Keratinocyte (primary cell): ENCODE measurements at regions not wholly inside any gene's neighbourhood (a gene's known extent, or its start where the extent isn't known, plus 50 kb on each side); places are given as distances from the start of the nearest gene placed in this dataset.

Source experiments
- DNase-seq: peaks from one replicate; pipeline ENCODE4 v3.0.0-alpha.2; 2011; ENCODE audit warnings: low read depth, missing footprints, low spot score
- FAIRE-seq: peaks from 2 replicates; lab custom pipeline; 2011; peaks lifted over from hg19 to GRCh38; lab: Jason Lieb, UNC
- H2AFZ ChIP-seq: 2 replicates; pipeline ENCODE4 v1.6.0; 2012; ENCODE audit warnings: low read length, control low read depth, inconsistent platforms; ENCODE audit not compliant: control insufficient read depth
- H3K27ac ChIP-seq: 2 replicates; pipeline ENCODE4 v1.5.1; 2011; ENCODE audit warnings: low read length; ENCODE audit not compliant: control insufficient read depth, insufficient read depth
- H3K27me3 ChIP-seq: 3 replicates; pipeline ENCODE4 v1.6.0; 2011; ENCODE audit warnings: low read length; ENCODE audit not compliant: control insufficient read depth, insufficient read depth; ENCODE audit errors: extremely low read depth
- H3K36me3 ChIP-seq, 2 experiments: 2 replicates in 1 of 2; 3 replicates in 1 of 2; pipeline ENCODE4 v1.5.1; 2011; ENCODE audit warnings: low read length in 2 of 2, mild to moderate bottlenecking in 1 of 2; ENCODE audit not compliant: control insufficient read depth in 2 of 2, insufficient read depth in 2 of 2; ENCODE audit errors: extremely low read depth in 1 of 2
- H3K4me1 ChIP-seq: 3 replicates; pipeline ENCODE4 v1.5.1; 2011; ENCODE audit warnings: low read length; ENCODE audit not compliant: control insufficient read depth, insufficient read depth; ENCODE audit errors: extremely low read depth
- H3K4me2 ChIP-seq: 3 replicates; pipeline ENCODE4 v1.6.0; 2011; ENCODE audit warnings: low read depth, low read length; ENCODE audit not compliant: control insufficient read depth, insufficient read depth; ENCODE audit errors: extremely low read depth
- H3K4me3 ChIP-seq, 3 experiments: fragments of 200-600 bp in 1 of 3; sonication (generic) in 1 of 3; 2 replicates in 2 of 3; 3 replicates in 1 of 3; pipeline ENCODE4 v1.5.1; 2011 to 2016; ENCODE audit warnings: low read length in 3 of 3, mild to moderate bottlenecking in 3 of 3, control low read depth in 2 of 3, inconsistent platforms in 1 of 3, low read depth in 1 of 3, mixed read lengths in 1 of 3, mixed run types in 1 of 3, moderate library complexity in 1 of 3; ENCODE audit not compliant: control insufficient read depth in 2 of 3, insufficient read depth in 2 of 3; ENCODE audit errors: extremely low read depth in 1 of 3
- H3K79me2 ChIP-seq: 2 replicates; pipeline ENCODE4 v1.6.0; 2012; ENCODE audit warnings: low read length; ENCODE audit not compliant: control insufficient read depth, insufficient read depth
- H3K9ac ChIP-seq: 3 replicates; pipeline ENCODE4 v1.6.0; 2011; ENCODE audit warnings: low read length; ENCODE audit not compliant: control insufficient read depth, insufficient read depth; ENCODE audit errors: extremely low read depth
- H3K9me1 ChIP-seq: 3 replicates; pipeline ENCODE4 v1.6.0; 2011; ENCODE audit warnings: low read length; ENCODE audit not compliant: control insufficient read depth, insufficient read depth; ENCODE audit errors: extremely low read depth
- H3K9me3 ChIP-seq: 2 replicates; pipeline ENCODE4 v1.5.1; 2012; ENCODE audit warnings: low read depth, low read length; ENCODE audit not compliant: control insufficient read depth
- H4K20me1 ChIP-seq: 3 replicates; pipeline ENCODE4 v1.6.0; 2011; ENCODE audit warnings: low read length; ENCODE audit not compliant: control insufficient read depth, insufficient read depth; ENCODE audit errors: extremely low read depth
- EZH2 ChIP-seq: IDR thresholded peaks from one replicate; pipeline ENCODE4 v1.6.1; 2012; ENCODE audit warnings: inconsistent platforms, mild to moderate bottlenecking, low read length, moderate library complexity
- dilution Hi-C: fragments of 300-500 bp; cut with MboI; formaldehyde crosslinking; loops from one replicate; pipeline ENCODE4 v1.7.0; 2020; ENCODE audit warnings: low sequenced_read_pairs; ENCODE audit not compliant: extremely low pct_ligation_motif_present
- TF ChIP-seq, protein P1 (sequence below), 3 experiments: IDR thresholded peaks in 1 of 3; conservative IDR thresholded peaks in 1 of 3; optimal IDR thresholded peaks in 1 of 3; 2 replicates in 2 of 3; 3 replicates in 1 of 3; pipeline versions ENCODE3 to v1.5.1; 2011; ENCODE audit warnings: low read length in 3 of 3, mild to moderate bottlenecking in 3 of 3, moderate library complexity in 2 of 3, control low read depth in 1 of 3, inconsistent platforms in 1 of 3; ENCODE audit not compliant: insufficient read depth in 2 of 3; ENCODE audit errors: extremely low read depth in 1 of 3

DNA sequence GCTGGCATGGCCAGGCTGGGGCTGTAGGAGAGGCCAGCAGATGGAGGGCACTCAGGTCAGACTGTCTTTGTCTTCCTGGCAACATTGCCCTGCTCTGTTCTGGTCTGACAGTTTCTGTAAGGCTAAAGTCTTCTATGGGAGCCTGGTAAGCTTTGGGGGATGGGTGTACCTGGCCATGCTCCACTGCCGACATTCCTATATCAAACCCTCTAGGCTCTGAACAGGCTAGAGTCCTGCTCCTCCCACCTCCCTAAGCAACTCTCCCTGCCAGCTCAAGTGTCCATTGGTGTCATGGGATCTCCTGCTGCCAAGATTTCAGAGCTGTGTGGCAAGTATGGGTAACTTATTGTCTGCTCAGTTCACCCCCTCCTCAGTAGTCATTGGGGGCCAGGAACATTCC lies 163.5 kb upstream of the UGT8 start:
- H3K4me1 ChIP-seq, result no peaks in the 10 kb centered on the region
- no peaks in the 10 kb centered on the region for H4K20me1 ChIP-seq
- no peak overlapping the region for H3K27ac ChIP-seq
- H3K4me2 ChIP-seq, result no peak overlapping the region
- no peak for DNase-seq
- no peaks in the 10 kb centered on the region for H3K9me1 ChIP-seq
- no peaks in the 10 kb centered on the region for H3K27me3 ChIP-seq
- dilution Hi-C loops, result no loop called here
- no peaks in the 10 kb centered on the region for H3K9me3 ChIP-seq
- H3K9ac ChIP-seq, result no peak overlapping the region
- no peak for FAIRE-seq
- no peak overlapping the region for H3K4me3 ChIP-seq
- no peaks in the 10 kb centered on the region for H3K36me3 ChIP-seq
- TF ChIP-seq EZH2, result no peak
- TF ChIP-seq, protein P1, sequence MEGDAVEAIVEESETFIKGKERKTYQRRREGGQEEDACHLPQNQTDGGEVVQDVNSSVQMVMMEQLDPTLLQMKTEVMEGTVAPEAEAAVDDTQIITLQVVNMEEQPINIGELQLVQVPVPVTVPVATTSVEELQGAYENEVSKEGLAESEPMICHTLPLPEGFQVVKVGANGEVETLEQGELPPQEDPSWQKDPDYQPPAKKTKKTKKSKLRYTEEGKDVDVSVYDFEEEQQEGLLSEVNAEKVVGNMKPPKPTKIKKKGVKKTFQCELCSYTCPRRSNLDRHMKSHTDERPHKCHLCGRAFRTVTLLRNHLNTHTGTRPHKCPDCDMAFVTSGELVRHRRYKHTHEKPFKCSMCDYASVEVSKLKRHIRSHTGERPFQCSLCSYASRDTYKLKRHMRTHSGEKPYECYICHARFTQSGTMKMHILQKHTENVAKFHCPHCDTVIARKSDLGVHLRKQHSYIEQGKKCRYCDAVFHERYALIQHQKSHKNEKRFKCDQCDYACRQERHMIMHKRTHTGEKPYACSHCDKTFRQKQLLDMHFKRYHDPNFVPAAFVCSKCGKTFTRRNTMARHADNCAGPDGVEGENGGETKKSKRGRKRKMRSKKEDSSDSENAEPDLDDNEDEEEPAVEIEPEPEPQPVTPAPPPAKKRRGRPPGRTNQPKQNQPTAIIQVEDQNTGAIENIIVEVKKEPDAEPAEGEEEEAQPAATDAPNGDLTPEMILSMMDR (optimal IDR thresholded peaks at IDR 0.05 in 1 of 3, IDR thresholded peaks at IDR 0.05 in 1 of 3, conservative IDR thresholded peaks at IDR 0.05 in 1 of 3; ENCODE audit: extremely low read depth in 1 of 3, insufficient read depth in 2 of 3, low read length in 3 of 3), result no peak
- H3K79me2 ChIP-seq, result no peaks in the 10 kb centered on the region
- H2AFZ ChIP-seq, result no peak overlapping the region

DNA sequence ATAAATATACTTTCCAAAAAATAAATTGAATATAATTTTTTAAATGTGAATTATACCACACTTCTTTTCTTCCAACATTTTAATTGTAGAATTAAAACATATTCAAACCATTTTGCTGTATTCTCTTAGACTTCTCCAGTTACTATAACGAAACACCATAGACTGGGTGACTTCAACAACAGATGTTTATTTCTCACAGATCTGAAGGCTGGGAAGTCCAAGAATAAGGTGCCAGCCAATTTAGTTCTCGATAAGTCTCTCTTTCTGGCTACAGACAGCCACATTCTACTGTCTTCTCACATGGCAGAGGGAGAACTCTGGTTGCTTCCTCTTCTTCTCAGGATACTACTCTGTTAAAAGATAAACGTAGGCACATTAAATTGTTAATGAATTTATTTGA lies 155.8 kb upstream of the UGT8 start:
- no peak overlapping the region for H3K4me3 ChIP-seq
- no peak overlapping the region for H3K27ac ChIP-seq
- H3K9me3 ChIP-seq, result no peaks in the 10 kb centered on the region
- H4K20me1 ChIP-seq, result no peaks in the 10 kb centered on the region
- H3K79me2 ChIP-seq, result no peaks in the 10 kb centered on the region
- H2AFZ ChIP-seq, result no peak overlapping the region
- H3K27me3 ChIP-seq, result no peaks in the 10 kb centered on the region
- H3K36me3 ChIP-seq, result no peaks in the 10 kb centered on the region
- dilution Hi-C loops, result no loop called here
- no peak overlapping the region for H3K9ac ChIP-seq
- no peak overlapping the region for H3K4me2 ChIP-seq
- FAIRE-seq (no peak), DNase-seq (no peak)
- no peaks in the 10 kb centered on the region for H3K9me1 ChIP-seq
- TF ChIP-seq EZH2, result no peak
- TF ChIP-seq, protein P1 (optimal IDR thresholded peaks at IDR 0.05 in 1 of 3, IDR thresholded peaks at IDR 0.05 in 1 of 3, conservative IDR thresholded peaks at IDR 0.05 in 1 of 3; ENCODE audit: extremely low read depth in 1 of 3, insufficient read depth in 2 of 3, low read length in 3 of 3), result no peak
- no peaks in the 10 kb centered on the region for H3K4me1 ChIP-seq
